SHP77 treated with DMSO at 0.1 percent for 48 hours (cell line): ENCODE measurements at regions not wholly inside any gene's neighbourhood (a gene's known extent, or its start where the extent isn't known, plus 50 kb on each side); places are given as distances from the start of the nearest gene placed in this dataset.

ENCODE experiments used
- DNase-seq: peaks from one replicate; lab custom pipeline; 2025; lab: John Stamatoyannopoulos, UW

- DNase-seq = no peak
These were observed 188.5 kb upstream of the HDAC4 start for GRCh38 chr2:239589270-239589825.

DNA sequence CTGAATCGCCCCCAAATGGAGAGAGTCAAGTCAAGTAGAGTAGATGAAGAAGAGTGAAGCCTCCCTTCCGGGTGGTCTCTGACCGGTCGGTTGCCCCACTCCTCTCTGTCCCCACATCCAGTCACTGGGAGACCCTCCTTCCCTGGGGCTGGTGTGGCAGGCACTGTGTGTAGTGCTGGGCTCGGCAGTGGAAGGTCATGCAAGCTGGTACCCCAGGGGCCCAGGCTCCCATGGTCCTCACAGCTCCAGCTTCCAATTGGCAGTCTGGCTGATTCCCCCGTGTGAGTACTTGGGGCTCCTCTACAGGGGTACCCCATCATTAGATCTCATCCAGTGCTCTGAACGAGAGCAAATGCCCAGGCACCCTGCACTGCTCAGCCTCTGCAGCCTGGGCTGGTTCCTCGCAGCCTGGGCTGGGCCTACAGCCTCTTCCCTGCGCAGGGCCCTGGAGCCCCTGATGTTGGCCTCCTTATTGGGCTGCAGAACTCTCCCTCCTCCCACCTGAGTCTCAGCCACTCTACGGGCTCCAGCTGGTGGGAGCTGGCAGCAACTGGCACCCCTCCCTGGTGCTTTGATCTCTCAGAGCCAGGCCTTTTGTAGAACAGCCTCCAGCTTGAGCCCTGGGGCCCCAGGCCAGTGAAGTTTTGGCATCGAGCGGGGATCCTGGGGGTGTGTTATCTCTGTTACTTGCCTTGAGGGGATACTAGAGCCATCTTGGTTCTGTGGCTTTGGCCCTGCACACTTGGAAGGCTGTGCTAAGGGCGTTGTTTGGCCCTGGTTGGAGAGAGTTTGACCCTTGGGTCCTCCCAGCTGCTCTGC, 187.8 kb upstream of the HDAC4 start:
- no peak for DNase-seq

- DNase-seq = no peak
These were observed 187.0 kb upstream of the HDAC4 start for GRCh38 chr2:239587841-239588240.

GRCh38 chr2:239587311-239587731, 186.5 kb upstream of the HDAC4 start:
- DNase-seq = no peak

GRCh38 chr2:239586651-239587310, 186.0 kb upstream of the HDAC4 start:
- no peak for DNase-seq

GRCh38 chr2:239585422-239585821, 184.6 kb upstream of the HDAC4 start:
- no peak for DNase-seq

- no peak for DNase-seq
These were observed 184.2 kb upstream of the HDAC4 start for GRCh38 chr2:239584986-239585385.

- no peak for DNase-seq
These were observed 183.3 kb upstream of the HDAC4 start for GRCh38 chr2:239583879-239584859.

GRCh38 chr2:239583171-239583878, 182.5 kb upstream of the HDAC4 start:
- DNase-seq = no peak

GRCh38 chr2:239582476-239582875, 181.7 kb upstream of the HDAC4 start:
- no peak for DNase-seq

DNA sequence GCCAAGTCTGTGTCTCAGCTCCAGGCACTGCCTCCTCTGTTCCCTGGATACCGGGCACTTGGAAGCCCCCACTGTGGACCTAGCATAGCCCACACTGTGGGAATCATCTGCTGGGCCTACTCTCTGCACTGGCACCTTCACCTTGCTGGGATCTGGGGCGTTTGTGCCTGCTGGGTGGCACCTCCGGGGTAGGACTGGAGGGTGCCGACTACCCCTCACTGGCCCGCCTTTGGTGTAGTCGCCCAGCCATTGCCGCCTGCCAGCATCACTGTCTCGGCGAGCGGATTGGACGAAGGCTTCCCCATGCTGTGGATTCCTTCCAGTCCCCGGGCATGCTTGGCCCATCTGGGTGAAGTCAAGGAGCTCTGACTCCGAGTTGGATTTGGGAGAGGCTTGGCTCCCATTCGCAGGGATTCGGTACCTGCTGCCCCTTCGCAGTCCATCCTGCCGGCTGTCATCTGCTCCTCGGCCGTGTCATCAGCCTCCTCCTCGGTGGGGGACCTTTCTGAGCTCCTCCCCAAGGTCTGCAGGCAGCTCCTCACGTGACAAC, 180.6 kb upstream of the HDAC4 start:
- no peak for DNase-seq

DNA sequence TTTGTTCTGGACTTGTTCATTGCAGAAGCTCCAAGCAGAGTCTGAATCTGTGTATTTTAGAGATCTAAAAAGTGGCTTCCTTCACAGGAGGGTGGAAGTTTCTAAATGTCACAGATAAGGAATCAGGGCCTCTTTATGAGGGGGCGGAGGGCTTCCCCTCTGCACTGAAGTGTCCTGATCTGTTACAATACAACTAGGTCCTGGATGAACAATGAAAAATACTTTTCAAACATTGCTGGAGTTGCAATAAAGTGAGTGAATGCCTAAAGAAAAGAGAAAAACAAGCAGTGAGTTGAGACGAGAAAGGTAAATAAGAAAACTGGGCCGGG, 179.3 kb upstream of the HDAC4 start:
- no peak for DNase-seq

- DNase-seq = no peak
These were observed 178.8 kb upstream of the HDAC4 start for GRCh38 chr2:239579524-239580198.

DNA sequence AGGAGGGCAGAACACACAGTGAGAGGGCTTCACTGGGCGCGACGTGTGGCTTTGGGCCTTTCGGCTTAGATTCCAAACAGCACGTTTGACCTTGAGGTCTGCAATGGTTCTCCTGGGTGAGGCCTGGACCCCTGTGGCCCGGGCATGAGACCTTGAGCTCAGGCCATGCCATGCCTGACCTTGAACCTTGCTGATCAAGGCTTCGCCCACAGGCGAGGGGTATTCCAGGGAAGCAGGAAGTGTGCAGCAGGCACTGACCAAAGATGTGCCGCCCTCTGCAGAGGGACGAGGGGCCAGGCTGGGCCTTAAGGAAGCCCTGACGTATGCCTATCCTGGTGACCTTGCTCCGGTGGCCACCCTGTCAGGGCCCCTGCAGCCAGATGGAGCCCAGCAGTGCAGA, 178.3 kb upstream of the HDAC4 start:
- no peak for DNase-seq

DNA sequence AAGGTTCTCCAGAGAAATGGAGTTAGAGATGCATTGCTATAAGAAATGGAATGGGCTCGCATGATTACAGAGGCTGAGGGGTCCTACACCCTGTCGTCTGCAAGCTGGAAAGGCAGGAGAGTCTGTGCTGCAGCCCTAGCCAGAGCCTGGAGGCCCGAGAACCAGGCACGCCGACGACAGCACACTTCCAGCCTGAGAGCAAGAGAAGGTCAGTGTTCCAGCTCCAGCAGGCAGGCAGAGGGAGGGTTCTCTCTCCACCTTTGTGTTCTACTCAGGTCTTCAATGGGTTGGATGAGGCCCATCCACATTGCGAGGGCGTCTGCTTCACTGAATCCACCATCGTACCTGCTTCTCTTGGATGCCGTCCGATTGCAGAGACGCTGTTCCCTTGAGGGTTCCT, 177.6 kb upstream of the HDAC4 start:
- DNase-seq = no peak

DNA sequence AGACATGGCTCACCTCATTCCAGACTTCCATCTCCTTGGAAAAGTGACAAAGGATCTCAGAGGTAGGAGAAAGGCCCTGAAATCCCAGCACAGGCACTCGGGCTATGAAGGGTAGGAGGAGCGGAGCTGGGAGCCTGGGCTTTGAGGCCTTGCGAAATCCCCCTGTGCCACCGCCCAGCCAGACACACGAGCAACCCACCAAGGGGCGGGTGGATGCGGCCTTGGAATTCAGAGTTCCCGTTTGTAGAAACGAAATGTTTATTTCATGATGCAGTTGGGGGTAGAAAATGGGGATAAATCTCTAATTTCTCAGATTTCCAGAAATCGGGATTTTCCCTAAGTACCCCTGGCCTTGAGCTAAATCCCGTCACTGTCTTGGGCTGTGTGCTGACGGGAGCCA, 177.1 kb upstream of the HDAC4 start:
- DNase-seq = no peak

GRCh38 chr2:239576784-239577685, 176.2 kb upstream of the HDAC4 start:
- no peak for DNase-seq

- no peak for DNase-seq
These were observed 175.2 kb upstream of the HDAC4 start for GRCh38 chr2:239575931-239576445.

DNA sequence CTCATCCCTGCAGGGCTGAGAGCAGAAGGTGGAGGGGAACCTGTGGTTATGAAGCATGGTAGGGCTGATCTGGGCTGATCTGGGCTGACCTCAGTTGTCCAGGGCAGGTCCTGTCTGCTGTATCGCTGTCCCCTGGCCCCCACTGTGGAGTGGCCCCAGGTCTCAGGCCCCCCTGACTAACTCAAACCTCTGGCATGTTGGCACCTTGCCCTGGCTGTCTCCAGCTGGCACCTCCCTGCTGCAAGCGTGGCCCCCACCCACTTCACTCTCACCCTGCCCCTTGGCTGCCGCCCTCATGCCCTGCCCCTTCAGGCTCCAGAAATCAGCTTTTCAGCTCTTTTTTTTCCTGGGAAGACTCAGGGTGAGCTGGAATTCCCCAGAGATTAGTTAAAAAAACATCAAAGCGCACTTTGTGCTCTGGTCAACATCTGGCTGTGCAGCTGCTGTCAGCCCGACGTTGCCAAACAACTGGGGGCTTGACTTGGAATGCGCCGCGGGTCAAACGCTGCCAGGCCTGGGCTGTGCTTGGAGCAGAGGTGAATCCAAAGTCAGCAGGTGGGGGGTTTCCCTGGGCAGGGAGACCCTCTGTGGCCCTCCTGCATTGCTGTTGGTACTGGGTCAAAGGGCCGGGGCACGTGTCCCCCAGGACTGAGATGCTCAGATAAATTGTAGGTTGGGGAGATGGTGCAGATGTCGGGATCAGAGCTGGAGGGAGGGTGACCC, 173.8 kb upstream of the HDAC4 start:
- DNase-seq = no peak
